ENCODE measurements at regions not wholly inside any gene's neighbourhood (a gene's known extent, or its start where the extent isn't known, plus 50 kb on each side); places are given as distances from the start of the nearest gene placed in this dataset.

DNA sequence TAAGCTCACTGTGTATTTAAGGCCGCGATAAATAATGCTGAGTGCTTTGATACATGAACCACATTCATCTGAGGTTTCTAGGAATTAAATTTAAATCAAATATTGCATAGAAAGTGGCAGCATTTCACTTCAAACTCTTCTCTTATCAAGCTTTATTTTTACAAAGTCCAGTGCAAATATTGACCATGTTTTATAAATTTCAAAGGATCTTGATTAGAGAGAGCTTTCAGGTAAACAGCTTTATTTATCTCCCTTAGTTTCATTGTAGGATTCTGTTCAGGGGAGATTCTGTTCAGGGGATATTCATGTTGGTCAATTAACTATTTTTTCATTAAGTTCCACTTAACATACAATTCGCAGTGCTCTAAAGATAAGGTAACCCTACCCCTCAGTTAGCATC is 249.7 kb upstream of the IRS2 start:
- H3K27ac Mint-ChIP-seq, result no peak overlapping the region
- TF ChIP-seq ZNF114 (CRISPR knock-in tag; IDR thresholded peaks at IDR 0.05) (no peak), STAT1 (IDR thresholded peaks at IDR 0.05; ENCODE audit: unreplicated experiment) (no peak), ETS1 (IDR thresholded peaks at IDR 0.05) (no peak), REST (IDR thresholded peaks at IDR 0.05; ENCODE audit: unreplicated experiment) (no peak), NANOG (IDR thresholded peaks at IDR 0.05; ENCODE audit: borderline replicate concordance) (no peak), ZNF462 (CRISPR knock-in tag; IDR thresholded peaks at IDR 0.05) (no peak), EZH2phosphoT487 (IDR thresholded peaks at IDR 0.05; ENCODE audit: unreplicated experiment) (no peak), CREB1 (CRISPR knock-in tag; IDR thresholded peaks at IDR 0.05; ENCODE audit: low read depth) (no peak), ZNF331 (CRISPR knock-in tag; IDR thresholded peaks at IDR 0.05; ENCODE audit: low read depth) (no peak), JUNB (IDR thresholded peaks at IDR 0.05; ENCODE audit: unreplicated experiment) (no peak), POLR2AphosphoS5 (IDR thresholded peaks at IDR 0.05; ENCODE audit: low read depth) (no peak), CTCF (conservative IDR thresholded peaks at IDR 0.05; ENCODE audit: low read depth in 2 of 2) (no peak), EZH2 (IDR thresholded peaks at IDR 0.05; ENCODE audit: low read depth, unreplicated experiment) (no peak)
- H3K9me2 ChIP-seq (ENCODE audit: insufficient read depth), result no peaks in the 10 kb centered on the region
- no peak overlapping the region for H3K4me3 ChIP-seq
- no peak overlapping the region for H3K27ac ChIP-seq (ENCODE audit: low read depth)
- no peaks in the 10 kb centered on the region for H3K27me3 ChIP-seq (ENCODE audit: insufficient read depth)
- H3K4me3 Mint-ChIP-seq, result no peak overlapping the region
- peaks cover 7% of the 10 kb centered on the region; the same call in 2 of the 3 replicates for H3K4me1 Mint-ChIP-seq
- H3F3A ChIP-seq (replicated peaks; ENCODE audit: low read depth), result no peaks in the 10 kb centered on the region
- peaks cover 8% of the 10 kb centered on the region for H3K4me1 ChIP-seq (ENCODE audit: insufficient read depth)
- H3K27me3 Mint-ChIP-seq (ENCODE audit: insufficient read depth, low read depth, poor library complexity), result peaks cover 3% of the 10 kb centered on the region
- no peaks in the 10 kb centered on the region for H4K20me1 ChIP-seq (replicated peaks; ENCODE audit: insufficient read depth)
- no peaks in the 10 kb centered on the region for H3K79me2 ChIP-seq (replicated peaks; ENCODE audit: insufficient read depth)
- ATAC-seq (no peak), DNase-seq (ENCODE audit: low spot score) (no peak)
- no peaks in the 10 kb centered on the region for H3K36me3 ChIP-seq (ENCODE audit: insufficient read depth)
- no peaks in the 10 kb centered on the region for H3K36me3 Mint-ChIP-seq (ENCODE audit: low read depth)
- 0 out of 2 replicates have a peak overlapping the region, but pooled peaks have one; percentile 49 for H3K4me2 ChIP-seq
- H2AFZ ChIP-seq, result peak overlapping the region; percentile 80
- no peaks in the 10 kb centered on the region for H3K9me3 Mint-ChIP-seq
